Right lobe of liver (tissue), 4 donors: ENCODE measurements at regions not wholly inside any gene's neighbourhood (a gene's known extent, or its start where the extent isn't known, plus 50 kb on each side); places are given as distances from the start of the nearest gene placed in this dataset.

Experiments
- CTCF ChIP-seq, 4 donors: fragments of 200-600 bp in 3 of 4; fragments of 450-650 bp in 1 of 4; IDR thresholded peaks; one replicate each; pipeline versions ENCODE4 v1.5.1 to v1.8.0; 2016 to 2022; ENCODE audit warnings: antibody characterized with exemption in 4 of 4, mild to moderate bottlenecking in 2 of 4
- POLR2A ChIP-seq: fragments of 450-650 bp; IDR thresholded peaks from one replicate; pipeline ENCODE4 v1.6.1; 2017; ENCODE audit warnings: antibody characterized with exemption, mild to moderate bottlenecking
- donor health status: DM: no; HTN: no; CAD: no.
- donor health status: DM: no; HTN: no; CAD: no.
- donor health status: DM: no; HTN: yes; CAD: no.

GRCh38 chr15:45962733-45963132, 327.9 kb downstream of the SQOR start:
- TF ChIP-seq CTCF (IDR thresholded peaks at IDR 0.05) (no peak), POLR2A (no peak)
